DND-41 (cell line): ENCODE measurements at regions not wholly inside any gene's neighbourhood (a gene's known extent, or its start where the extent isn't known, plus 50 kb on each side); places are given as distances from the start of the nearest gene placed in this dataset.

Experiments used
- CTCF ChIP-seq: IDR thresholded peaks from 2 replicates; pipeline ENCODE4 v1.5.1; 2012; ENCODE audit warnings: borderline replicate concordance, low read length, moderate library complexity, mild to moderate bottlenecking; ENCODE audit not compliant: poor library complexity, severe bottlenecking; ENCODE audit errors: extremely low read depth
- EZH2 ChIP-seq: IDR thresholded peaks from 3 replicates; pipeline ENCODE4 v1.6.1; 2012; ENCODE audit warnings: borderline replicate concordance, low read depth, mild to moderate bottlenecking, moderate library complexity, low read length, inconsistent platforms; ENCODE audit not compliant: severe bottlenecking

GRCh38 chr6:149134511-149134933, 183.0 kb upstream of the TAB2 start:
- TF ChIP-seq CTCF (no peak), EZH2 (no peak)
